ENCODE measurements at regions not wholly inside any gene's neighbourhood (a gene's known extent, or its start where the extent isn't known, plus 50 kb on each side); places are given as distances from the start of the nearest gene placed in this dataset.

DNA sequence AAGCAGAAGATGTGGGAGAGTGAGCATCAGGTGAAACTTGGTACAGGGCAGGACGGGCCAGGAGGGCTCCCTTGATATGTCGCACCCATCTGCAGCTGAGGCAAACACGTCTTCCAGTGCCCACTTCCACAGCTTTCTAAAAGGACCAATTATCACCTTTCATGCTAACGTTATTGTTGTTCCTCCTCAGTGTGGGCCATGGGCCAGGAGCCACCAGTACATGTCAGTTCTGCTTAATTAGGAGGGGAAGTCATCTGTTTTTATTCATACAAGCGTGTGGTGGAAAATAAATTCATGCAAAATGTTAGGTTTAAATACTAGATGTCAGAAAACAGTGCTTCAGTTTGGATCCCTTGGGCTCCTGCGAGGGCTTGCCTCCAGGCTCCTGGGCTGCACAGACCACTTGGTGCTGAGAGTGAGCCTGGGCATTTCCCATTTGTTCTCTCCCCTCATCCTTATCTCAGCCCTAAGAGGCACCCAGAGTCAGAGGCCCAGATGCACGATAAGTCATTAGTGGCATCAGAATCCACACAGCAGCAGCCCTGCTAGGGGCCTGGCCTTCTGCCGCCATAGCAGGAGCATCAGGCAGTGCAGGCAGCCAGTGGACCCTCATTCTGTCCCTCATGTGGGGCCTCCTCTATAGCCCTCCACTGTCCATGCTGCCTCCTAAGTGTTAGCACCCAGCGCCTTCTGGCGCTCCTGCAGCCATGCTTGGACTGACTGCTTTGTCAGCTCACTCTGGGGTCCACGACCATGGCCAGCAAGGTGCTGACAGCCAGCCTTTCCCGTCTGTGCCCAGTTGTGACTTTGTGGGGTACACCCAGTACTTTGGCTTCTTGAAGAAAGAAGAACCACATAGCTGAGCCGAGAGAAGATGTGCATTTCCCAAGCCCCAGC is 539.8 kb upstream of the RAB6C start:
- DNase-seq: no peak

DNA sequence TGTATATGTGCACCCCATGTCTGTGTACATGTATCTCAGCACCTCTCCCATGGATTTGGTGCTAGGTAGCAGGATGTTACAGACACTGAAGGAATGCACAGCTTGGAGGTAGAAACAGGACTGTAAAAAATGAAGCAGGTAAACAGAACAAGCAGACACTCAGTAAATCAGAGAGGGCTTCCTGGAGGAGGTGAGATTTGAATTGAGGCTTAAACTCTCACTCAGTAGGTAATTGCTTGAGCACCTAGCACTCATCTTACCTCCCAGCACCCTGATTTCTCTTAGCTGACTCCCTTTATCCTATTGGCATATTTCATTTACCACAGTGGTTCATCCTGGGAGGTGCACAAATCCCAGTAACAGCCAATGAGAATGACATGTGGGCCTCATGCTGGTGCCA is 537.9 kb upstream of the RAB6C start:
- DNase-seq: no peak

DNA sequence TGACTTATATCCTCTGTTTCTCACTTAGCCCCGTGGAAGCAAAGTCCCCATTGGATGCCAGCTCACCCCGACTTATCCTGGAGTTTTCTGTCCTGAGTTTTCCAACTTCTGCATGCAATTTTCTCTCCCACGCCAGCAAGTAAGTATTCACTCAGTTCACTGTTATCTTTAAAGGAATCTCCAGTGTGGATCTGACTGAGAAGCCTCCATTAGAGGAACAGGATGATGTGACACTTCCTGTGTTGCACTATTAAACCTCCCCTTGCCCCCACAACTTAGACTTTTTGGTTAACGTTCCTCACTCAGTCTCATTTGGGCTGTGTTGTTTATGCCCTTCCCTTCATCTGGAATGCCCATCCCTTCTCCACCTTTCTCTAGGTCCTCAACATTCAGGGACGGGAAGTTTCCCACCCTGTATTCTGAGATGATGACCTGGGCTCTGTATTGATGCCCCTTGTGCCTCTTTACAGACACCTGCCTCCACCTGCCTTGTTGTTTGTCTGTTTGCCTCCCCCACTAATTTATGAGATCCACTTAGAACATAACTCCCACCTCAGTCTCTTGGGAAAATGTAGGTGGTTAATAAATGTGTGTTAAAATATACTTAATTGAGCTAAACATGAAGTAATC is 536.1 kb upstream of the RAB6C start:
- DNase-seq: no peak

DNA sequence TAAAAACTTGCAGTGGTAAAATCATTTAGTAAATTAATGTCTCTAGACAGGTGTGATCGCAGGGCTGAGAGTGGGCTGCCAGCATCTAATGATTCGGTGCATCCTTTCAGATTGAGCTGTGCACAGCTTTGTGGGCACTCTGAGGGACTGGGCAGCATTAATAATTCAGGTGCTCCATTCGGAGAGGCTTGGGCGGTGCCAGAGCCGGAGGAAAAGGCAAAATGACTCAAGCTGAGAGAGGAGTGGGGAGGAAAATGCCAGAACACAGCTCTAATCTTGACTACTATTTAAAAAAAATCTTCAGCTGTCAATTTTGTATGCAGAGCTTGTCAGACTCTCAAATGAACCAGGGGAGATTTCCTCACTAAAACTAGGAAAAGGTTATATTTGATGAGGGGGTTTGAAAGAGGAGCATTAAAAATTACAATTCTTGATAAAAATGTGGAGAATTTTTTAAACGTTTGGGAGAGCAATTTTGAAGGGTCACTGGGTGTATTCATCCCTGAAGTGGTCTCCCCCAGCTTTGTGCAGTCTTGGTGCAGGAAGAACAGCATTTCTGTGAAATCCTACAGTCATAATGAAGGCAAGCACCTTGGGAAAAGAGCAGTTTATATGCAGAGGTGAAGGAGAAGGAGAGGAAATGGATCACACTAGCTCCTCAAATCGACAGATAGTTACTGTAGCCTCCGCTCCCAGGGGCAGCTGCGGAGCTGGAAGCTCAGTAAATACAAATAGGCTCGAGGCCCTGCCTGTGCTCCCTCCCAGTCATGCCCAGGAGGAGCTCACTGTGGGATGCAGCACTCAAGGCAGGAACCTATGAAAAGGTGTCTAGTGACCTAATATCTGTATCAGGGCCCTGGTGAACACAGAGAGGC is 535.4 kb upstream of the RAB6C start:
- no peak for DNase-seq

DNA sequence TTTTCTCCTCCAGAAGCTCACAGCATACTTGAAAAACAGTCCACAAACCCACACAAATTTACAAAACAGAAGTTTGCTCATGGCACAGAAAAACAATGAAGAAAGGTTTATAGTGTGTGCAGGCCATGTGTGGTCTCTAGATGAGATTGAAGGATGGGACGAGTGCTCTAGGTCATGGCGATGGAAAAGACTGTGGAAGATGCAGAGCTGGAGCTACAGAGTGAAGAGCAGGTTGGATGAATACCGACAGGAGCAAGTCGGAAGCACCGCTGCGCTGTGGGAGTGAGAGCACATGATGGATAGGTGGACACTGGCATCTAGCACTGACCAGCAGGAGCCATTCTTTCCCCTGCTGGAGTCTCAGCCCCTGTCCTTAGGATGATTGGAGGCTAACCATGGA is 534.7 kb upstream of the RAB6C start:
- no peak for DNase-seq

DNA sequence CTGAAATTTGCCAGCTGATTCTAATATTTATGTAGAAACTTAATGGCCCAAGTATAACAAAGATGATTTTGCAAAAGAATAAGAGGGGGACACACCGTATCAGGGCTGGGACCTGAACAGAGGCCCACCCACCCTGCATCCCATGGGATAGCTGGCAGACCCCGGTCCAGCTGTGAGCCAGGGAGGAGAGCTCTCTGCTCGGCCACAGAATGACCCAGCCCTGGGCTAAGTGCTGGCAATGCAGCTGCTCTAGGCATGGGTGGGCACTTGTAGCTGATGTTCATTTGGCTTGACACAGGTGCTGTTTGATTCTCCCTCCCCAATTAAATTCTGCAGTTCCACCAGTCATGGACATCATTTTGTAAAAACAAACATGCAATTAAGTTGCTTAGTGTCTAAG is 522.8 kb upstream of the RAB6C start:
- no peak for DNase-seq

DNA sequence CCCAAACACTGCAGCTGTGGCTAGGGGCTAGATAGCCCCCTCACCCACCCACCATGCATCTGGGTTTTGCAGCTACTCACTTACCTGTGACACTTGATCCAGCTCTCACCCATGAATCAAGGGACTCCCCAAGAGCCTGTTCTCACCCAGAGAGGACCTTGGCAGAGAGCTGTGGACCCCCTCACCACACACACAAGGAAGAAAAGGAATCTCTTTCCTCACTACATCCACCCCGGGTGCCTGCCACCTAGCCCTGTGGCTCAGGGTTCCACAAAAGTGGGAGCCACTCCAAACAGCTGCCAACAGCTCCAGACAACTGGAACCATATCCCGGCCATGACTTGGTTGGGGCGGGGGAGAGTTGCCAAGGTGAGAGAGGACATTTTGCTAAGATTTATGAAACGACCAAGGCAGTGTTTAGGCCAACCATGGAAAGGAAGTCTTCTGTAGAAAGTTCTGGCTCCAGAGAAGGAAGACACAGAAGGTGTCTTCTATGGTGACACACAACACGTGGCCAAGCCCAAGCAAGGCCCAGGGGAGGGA is 522.1 kb upstream of the RAB6C start:
- no peak for DNase-seq

DNA sequence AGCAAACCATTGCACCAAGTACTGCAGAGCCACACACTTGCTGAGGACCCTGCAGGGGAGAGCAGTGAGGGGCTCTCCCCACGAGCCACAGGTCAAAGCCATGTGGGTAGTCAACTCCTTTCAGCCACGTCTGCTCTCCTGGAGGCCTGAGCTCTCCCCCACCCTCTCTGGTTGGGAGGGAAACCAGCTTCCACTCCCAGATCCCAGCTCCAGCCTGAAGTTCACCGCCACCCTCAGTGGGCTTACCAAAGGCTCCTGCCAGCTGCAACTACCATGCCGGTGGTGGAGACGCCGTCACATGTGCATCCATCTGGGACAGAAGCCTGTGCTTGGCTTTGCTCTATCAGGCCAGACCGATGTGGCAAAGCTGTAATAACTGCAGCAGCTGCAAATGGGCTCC is 521.5 kb upstream of the RAB6C start:
- no peak for DNase-seq

DNA sequence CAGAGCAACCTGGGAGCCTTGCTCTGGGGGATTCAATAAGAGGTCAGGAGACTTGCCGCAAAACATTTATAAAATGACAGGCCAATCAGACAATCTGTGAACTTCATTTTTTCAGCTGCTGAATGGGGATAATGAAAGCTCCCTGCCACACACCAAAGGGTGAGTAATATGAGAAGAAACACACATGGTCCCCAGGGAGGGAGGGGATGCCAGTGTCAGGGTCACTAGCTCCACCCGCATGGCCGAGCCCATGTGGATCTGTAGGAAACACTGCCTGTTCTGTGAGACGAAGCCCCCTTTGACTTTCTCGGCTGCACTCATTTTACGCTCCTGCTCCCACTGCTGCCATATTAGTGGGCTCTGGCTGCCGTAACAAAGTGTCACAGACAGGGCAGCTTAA is 521.0 kb upstream of the RAB6C start:
- DNase-seq: no peak

DNA sequence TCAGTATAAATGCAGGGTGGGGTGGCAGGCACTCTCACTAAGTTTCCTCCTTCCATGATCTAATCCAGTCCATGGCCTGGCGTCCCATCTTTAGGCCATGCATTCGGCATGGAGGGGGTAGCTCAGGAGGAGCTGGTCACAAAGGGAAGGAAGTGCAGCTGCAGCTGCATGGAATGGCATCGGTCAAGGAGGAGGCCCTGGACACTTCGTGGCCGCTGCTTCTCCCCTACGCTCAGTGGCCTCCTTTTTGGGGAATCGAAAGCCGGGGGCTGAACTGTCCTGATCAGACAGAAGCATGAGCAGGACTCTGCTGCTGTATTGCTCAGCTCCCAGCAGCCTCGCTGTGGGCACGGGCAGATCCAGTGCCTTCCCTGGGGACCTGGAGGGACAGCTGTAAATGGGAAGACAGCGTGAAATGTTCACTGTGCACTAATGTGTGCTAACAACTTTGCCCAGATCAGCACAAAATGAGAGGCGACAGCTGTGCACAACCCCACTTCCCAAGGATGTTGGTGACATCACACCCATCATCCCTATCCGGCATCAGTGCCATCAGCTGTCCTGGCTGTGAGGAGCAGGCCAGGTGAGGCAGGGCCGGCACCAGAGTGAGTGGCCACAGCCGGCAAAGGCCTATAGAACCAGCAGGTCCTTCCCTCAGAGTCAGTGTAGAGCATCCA is 520.1 kb upstream of the RAB6C start:
- DNase-seq: no peak

DNA sequence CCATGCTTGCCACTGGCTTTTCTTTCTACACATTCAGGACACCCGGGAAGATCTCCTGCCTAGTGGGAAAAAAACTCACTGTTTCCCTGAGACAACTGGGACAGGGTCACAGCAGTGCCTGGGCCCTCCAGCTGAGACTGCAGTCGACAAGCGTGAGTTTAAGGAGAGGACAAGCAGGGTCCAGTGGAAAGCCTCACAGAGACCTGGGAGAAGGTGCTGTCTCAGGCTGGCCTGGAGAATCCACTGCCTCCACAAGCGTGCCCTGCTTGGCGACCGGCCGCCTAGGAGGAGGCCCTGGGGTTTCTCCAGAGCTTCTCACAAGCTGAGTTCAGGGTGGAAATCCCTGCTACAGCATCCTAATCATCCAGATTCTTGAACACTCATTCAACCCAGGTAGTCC is 519.6 kb upstream of the RAB6C start:
- no peak for DNase-seq

DNA sequence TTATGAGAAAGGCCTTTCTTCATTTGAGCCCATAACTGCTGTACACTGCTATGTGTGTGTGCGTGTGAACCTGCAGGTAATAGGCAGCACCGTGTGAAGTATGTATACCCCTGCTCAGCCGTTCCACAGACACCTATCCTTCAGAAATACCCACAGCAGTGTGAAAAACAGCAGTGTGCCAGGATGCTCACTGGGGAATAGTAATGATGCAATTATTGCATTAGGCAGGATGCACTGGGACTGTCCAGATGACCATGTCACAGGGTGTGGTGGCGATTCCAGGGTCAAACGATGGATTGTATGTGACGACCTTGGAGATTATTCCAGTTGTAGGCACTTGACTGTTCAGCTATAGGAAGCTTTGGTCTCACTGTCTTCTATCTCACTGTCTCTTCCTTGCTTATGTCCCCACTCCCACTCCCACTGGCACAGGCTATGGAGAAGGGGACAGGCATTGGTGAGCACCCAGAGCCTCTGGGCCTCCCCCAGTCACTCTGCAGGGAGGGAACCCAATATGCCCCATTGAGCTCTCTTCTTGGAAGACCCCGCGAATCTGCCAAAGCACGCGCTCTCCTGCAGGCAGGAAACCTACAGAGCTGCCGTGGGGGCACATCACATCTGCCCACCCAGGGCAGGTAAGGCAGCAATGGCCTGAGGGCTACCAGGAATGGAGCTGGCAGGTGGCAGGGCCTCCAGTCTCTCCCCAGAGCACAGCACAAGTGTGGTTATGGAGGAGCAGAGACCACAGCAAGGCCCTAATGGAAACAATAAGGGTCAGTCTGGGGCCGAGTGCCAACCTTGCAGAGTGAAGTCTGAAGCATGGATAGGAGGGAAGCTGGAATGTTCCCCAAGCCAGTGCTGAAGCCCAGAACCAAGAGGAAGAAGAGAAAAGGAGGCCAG is 518.9 kb upstream of the RAB6C start:
- no peak for DNase-seq

DNA sequence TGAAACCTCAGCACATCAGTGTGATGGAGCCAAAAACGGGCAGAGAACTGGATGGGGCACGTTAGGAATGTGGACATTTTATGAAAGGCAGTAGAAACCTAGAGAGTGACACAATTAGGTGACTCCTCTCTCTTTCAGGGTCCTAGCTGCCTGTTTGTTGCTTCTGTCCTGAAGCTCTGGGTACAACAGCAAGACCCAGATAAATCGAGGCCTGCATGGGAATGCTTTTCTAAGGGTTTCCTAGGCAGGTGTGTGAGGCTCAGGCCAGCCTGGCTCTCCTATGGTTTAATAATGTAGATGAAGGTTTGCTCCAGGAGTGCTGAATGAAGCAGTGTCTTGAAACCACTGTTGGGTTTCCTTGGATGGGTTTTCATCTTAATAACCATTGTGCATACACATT is 517.1 kb upstream of the RAB6C start:
- no peak for DNase-seq

DNA sequence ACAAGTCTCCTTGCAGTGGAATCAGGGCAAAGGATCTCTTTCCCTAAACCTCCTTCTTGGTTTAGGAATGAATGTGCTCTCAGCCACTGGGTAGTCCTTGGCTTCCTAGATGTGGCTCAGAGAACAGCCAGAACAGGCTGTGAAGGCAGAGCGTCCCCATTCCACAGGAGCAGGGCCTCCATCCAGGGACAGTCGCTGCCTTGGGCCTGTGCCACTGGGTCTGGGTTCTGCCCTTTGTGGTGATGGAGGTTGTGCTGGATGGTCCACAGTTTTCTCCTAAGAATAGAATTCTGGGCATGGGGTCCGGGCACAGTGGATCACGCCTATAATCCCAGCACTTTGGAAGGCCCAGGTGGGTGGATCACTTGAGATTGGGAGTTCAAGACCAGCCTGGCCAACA is 516.5 kb upstream of the RAB6C start:
- DNase-seq: no peak

DNA sequence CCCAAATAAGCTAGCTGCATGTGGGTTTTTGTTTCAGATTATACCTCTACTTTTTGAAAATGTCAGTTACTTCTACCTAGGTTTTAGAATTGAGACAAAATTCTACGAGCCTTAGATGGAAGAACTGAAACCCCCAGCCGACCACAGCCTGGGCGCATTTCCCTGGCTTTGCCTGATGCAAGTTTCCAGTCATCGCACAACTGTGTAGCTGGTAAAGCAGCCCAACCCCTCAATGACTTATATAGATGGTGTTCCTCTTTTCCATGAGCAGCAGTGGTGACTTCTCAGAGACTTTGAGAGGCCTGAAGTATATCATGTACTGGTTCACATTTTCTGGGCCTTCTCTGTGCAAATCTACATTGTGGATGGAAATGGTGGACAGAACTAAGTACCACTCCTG is 515.4 kb upstream of the RAB6C start:
- peak in 1 of 2 donors; percentile 3 for DNase-seq

DNA sequence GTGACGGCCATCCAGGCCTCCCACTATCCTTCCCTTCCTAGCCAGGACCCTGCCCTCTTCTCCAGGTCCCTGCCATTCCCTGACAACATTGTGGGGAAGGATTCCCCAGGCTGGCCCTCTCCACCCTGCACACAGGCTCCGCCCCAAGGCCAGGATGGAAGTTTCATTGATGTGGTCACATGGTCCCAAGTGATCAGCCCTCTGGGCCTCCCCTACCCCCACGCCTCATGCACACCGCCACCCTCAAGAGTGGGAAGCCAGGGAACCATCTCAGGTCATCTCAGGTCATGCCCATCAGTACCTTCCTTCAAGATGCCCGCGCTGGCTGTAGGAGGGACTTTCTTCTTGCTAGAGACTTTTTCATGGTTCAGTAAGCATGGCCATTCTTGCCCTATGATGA is 514.8 kb upstream of the RAB6C start:
- no peak for DNase-seq

DNA sequence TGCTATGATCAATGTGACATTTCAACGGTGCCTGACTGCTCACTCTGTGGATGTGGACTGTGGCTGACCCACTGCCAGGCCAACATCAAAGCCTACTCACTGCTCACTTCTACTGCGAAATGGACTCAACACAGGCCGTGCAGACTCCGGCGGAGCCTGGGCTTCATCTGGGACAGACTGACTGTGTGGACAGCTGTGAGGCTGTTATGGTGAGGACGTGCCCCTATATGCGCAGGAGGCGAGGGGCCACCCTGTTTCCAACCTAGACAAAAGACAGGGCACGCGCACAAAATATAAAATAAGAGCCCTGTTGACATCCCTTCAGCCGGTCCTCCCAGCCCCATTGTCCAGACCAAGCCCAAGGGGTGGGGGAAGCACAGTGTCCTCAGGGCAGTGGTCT is 514.4 kb upstream of the RAB6C start:
- DNase-seq: no peak

DNA sequence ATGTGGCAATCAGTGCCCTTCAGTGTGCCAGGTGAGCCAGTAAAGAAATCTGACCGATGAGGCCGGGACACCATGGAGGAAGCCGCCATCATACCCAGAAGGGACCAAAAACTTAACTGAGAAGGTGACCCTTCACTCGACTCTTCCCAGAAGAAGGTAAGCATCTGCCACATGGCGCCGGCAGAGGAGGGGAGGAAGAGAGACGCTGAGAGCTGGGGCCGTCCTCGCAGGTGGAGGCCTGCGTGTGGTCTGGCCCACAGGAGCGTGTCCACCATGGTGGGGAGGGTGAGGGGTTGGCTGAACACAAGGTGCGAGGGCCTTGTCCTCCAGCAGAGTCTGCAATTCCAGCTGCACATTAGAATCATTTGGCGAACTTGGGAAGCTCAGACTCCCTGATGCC is 513.1 kb upstream of the RAB6C start:
- no peak for DNase-seq

DNA sequence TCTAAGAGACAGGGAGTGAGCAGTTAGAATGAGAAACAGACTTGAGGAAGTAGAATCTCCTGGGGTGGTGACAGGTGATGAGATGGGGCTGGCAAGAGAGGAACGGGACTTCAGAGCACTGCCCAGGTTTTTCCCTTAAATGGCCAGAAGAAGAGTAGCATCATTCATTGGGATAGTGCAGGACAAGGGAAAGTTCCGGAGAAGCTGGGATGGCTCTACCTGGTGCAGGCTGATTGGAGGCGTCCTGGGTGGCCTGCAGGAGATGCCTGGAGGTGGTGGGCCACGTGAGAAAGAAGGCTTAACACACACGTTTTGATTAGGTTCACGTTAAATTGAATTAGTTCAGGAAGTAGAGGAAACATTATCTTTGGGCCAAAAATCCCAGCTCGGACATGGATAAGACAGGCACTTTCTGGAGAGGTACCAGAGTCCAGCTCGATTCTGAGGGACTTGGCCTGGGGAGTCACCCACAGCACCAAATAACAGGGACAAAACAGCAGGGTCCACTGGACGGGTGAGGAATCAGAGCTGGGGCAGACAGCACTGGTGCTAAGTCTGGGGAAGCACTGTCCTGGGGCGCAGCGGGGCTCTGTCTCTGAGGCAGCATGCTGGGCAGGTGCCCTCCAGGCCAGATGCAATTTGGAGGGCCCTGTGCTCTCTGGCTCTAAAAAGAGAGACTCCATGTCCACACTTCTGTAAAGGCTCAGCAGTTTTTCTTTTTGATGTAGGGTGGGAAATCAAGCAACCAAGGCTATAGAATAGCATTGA is 512.3 kb upstream of the RAB6C start:
- DNase-seq: no peak

DNA sequence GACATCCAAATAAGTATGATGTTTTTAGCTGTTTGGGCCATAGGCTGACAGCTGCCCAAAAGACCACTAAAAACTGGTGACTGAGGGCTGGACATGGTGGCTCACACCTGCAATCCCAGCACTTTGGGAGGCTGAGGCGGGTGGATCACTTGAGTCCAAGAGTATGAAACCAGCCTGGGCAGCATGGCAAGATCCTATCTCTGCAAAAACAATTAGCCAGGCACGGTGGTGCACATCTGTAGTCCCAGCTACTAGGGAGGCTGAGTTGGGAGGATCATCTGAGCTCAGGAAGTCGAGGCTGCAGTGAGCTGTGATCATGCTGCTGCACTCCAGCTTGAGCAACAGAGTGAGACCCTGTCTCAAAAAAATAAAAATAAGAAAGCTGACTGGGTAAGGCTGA is 511.5 kb upstream of the RAB6C start:
- DNase-seq: no peak

DNA sequence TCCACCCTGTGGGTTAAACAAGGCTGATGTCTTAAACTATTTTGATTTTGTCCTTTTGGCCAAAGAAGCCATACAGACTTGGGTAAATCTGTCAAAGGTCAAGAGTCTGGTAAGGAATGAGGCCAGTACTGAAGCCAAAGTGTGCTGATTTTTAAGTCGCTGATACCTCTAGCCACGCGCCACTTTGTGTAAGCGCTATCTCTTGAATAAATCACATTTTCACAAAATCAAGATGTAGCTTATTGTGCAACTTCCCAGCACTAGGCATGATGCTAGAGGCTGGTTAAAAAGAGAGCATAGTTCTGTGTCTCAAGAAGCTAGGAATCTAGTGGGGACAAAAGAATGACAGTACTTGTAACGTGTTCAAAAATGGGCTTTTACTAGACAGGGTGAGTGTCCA is 510.6 kb upstream of the RAB6C start:
- no peak for DNase-seq

All from CD4-positive, alpha-beta T cell treated with Interleukin-4 for 1 hour (primary cell).